ENCODE measurements at regions not wholly inside any gene's neighbourhood (a gene's known extent, or its start where the extent isn't known, plus 50 kb on each side); places are given as distances from the start of the nearest gene placed in this dataset.
A peak's percentile ranks its signal among the peaks of the same experiment; 100 is the strongest.

DNA sequence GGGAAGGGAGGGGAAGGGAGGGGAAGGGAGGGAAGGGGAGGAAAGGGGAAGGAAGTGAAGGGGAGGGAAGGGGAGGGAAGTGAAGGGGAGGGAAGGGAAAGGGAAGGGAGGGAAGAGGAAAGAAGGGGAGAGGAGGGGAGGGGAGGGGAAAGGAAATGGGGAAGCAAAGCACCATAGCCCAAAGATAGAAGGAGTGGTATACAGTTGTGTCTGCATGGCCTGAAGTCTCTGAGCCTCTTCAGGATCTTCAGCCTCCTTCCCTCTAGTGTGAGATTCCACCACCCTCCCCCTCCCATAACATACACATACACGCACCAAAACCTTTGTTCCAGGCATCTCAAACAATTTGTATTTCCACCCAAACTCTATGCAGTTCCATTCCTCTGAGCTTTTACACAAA is 96.2 kb upstream of the SERP2 start:
- Mint-ChIP-seq H3K27me3 (ENCODE audit: insufficient read depth, unreplicated experiment) (no peaks in the 10 kb centered on the region), H3K4me1 (ENCODE audit: low read depth, unreplicated experiment) (peaks cover 34% of the 10 kb centered on the region), H3K9me3 (ENCODE audit: unreplicated experiment) (no peaks in the 10 kb centered on the region), H3K36me3 (ENCODE audit: insufficient read depth, unreplicated experiment) (peaks cover under 1% of the 10 kb centered on the region), H3K4me3 (ENCODE audit: unreplicated experiment) (no peak overlapping the region), H3K27ac (ENCODE audit: unreplicated experiment) (no peak overlapping the region)
- no peaks in the 10 kb centered on the region for H3K36me3 ChIP-seq (ENCODE audit: control insufficient read depth, insufficient read depth, low read length)
- no peak overlapping the region for H3K4me3 ChIP-seq (ENCODE audit: low read depth, low read length)
- ChIA-PET POLR2A (no interaction called here), CTCF (no interaction called here)
- H3K9me3 ChIP-seq, result 0 out of 2 replicates have a peak, but pooled peaks cover 3% of the 10 kb centered on the region
- no peaks in the 10 kb centered on the region for H3K27me3 ChIP-seq (replicated peaks; ENCODE audit: control insufficient read depth, insufficient read depth, low read length)
- TF ChIP-seq CTCF (IDR thresholded peaks at IDR 0.05; ENCODE audit: insufficient read depth in 1 of 2, low read depth in 1 of 2, low read length in 1 of 2, severe bottlenecking in 1 of 2, unreplicated experiment in 1 of 2), result no peak
- no peak for DNase-seq
- BruUV-seq (replicated peaks), result no TSS peak
- intact Hi-C loops (cut with micrococcal nuclease; ENCODE audit: unreplicated experiment), result no loop called here
- peaks cover 44% of the 10 kb centered on the region for H3K4me1 ChIP-seq

DNA sequence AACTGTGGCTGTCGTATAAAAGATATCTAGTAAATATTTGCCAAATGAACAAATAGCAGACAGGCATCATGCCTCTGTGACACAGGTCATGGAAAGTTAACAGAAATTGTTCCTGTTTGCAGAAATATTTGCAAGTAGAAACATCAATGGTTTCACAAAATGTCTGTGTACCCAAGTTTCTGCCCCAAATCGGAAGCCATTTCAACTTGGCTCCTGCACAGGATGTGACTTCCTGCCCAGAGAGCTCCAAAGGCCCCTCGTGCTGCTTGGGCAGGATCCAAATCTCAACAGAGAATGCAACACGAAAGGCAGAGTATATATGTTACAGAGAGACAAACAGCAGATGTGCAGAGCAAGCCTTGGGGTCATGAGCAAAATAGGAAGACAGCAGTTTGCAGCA is 95.5 kb upstream of the SERP2 start:
- POLR2A ChIA-PET, result no interaction called here
- CTCF ChIA-PET, result no interaction called here
- Mint-ChIP-seq H3K9me3 (ENCODE audit: unreplicated experiment) (no peaks in the 10 kb centered on the region), H3K4me3 (ENCODE audit: unreplicated experiment) (no peak overlapping the region), H3K27me3 (ENCODE audit: insufficient read depth, unreplicated experiment) (no peaks in the 10 kb centered on the region), H3K4me1 (ENCODE audit: low read depth, unreplicated experiment) (peaks cover 41% of the 10 kb centered on the region), H3K36me3 (ENCODE audit: insufficient read depth, unreplicated experiment) (peaks cover 4% of the 10 kb centered on the region), H3K27ac (ENCODE audit: unreplicated experiment) (no peak overlapping the region)
- Histone ChIP-seq H3K27me3 (replicated peaks; ENCODE audit: control insufficient read depth, insufficient read depth, low read length) (no peaks in the 10 kb centered on the region), H3K4me3 (ENCODE audit: low read depth, low read length) (no peak overlapping the region), H3K4me1 (peaks cover 51% of the 10 kb centered on the region), H3K36me3 (ENCODE audit: control insufficient read depth, insufficient read depth, low read length) (no peaks in the 10 kb centered on the region), H3K9me3 (0 out of 2 replicates have a peak, but pooled peaks cover 3% of the 10 kb centered on the region)
- intact Hi-C loops (cut with micrococcal nuclease; ENCODE audit: unreplicated experiment), result no loop called here
- DNase-seq, result no peak
- no TSS peak for BruUV-seq (replicated peaks)
- no peak for TF ChIP-seq CTCF (IDR thresholded peaks at IDR 0.05; ENCODE audit: insufficient read depth in 1 of 2, low read depth in 1 of 2, low read length in 1 of 2, severe bottlenecking in 1 of 2, unreplicated experiment in 1 of 2)

DNA sequence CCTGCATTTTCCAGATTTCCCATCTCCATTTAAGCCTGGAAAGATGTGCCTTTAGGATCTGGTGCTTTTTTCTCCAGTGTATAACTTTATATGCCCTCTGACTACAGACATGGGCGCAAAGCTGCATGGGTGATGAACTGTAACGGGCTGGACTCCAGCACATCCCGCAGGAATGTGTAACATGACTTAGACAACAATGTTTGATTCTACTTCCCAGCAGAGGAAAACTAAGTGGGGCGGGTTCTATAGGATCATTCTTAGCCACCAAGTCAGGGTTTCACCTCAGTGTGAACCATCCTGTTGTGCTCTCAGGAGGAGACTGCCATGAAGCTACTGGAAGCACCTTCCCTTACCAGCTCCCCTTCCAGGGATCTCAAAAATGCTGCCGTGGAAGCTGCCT is 93.2 kb upstream of the SERP2 start:
- no TSS peak for BruUV-seq (replicated peaks)

More for the DNA sequence above, 93.2 kb upstream of the SERP2 start:
- Histone ChIP-seq H3K27me3 (replicated peaks; ENCODE audit: control insufficient read depth, insufficient read depth, low read length) (no peaks in the 10 kb centered on the region), H3K4me3 (ENCODE audit: low read depth, low read length) (no peak overlapping the region), H3K4me1 (peaks cover 52% of the 10 kb centered on the region), H3K9me3 (0 out of 2 replicates have a peak, but pooled peaks cover 3% of the 10 kb centered on the region), H3K36me3 (ENCODE audit: control insufficient read depth, insufficient read depth, low read length) (no peaks in the 10 kb centered on the region)
- Mint-ChIP-seq H3K36me3 (ENCODE audit: insufficient read depth, unreplicated experiment) (peaks cover 4% of the 10 kb centered on the region), H3K4me1 (ENCODE audit: low read depth, unreplicated experiment) (peaks cover 39% of the 10 kb centered on the region), H3K4me3 (ENCODE audit: unreplicated experiment) (no peak overlapping the region), H3K9me3 (ENCODE audit: unreplicated experiment) (peaks cover 9% of the 10 kb centered on the region), H3K27ac (ENCODE audit: unreplicated experiment) (peak overlapping the region; percentile 86), H3K27me3 (ENCODE audit: insufficient read depth, unreplicated experiment) (no peaks in the 10 kb centered on the region)
- no peak for DNase-seq
- TF ChIP-seq CTCF (IDR thresholded peaks at IDR 0.05; ENCODE audit: insufficient read depth in 1 of 2, low read depth in 1 of 2, low read length in 1 of 2, severe bottlenecking in 1 of 2, unreplicated experiment in 1 of 2), result no peak
- POLR2A ChIA-PET, result interaction anchor here (0.7 kb wide), 1 partner anchor 156 kb away, joined by 3 read pairs; no protein-coding TSS in a partner anchor
- CTCF ChIA-PET, result no interaction called here
- intact Hi-C loops (cut with micrococcal nuclease; ENCODE audit: unreplicated experiment), result loop anchor here (5.0 kb wide), 3 partner anchors 87 to 228 kb away; no protein-coding TSS in a partner anchor

Measured in Caco-2 (cell line).